ENCODE measurements at regions not wholly inside any gene's neighbourhood (a gene's known extent, or its start where the extent isn't known, plus 50 kb on each side); places are given as distances from the start of the nearest gene placed in this dataset.

GRCh38 chr1:87972811-87973210 is 644.1 kb downstream of the LMO4 start:
- no peaks in the 10 kb centered on the region for H3K4me1 ChIP-seq (ENCODE audit: control insufficient read depth, insufficient read depth, low read length, poor library complexity, severe bottlenecking)
- no peaks in the 10 kb centered on the region for H3K27me3 Mint-ChIP-seq
- H3K36me3 ChIP-seq (ENCODE audit: control insufficient read depth, insufficient read depth, low read length): no peaks in the 10 kb centered on the region
- H3K4me1 Mint-ChIP-seq: no peaks in the 10 kb centered on the region
- no peaks in the 10 kb centered on the region for H3K9me3 ChIP-seq (ENCODE audit: control insufficient read depth in 2 of 2, low read length in 2 of 2)
- no peak overlapping the region for H3K4me3 Mint-ChIP-seq
- no peaks in the 10 kb centered on the region for H3K36me3 Mint-ChIP-seq
- H3K9me3 Mint-ChIP-seq: peaks cover 0 to 1% (median 0%) of the 10 kb centered on the region in 7 donors
- H3K27ac Mint-ChIP-seq: no peak overlapping the region
- no peak overlapping the region for H3K27ac ChIP-seq (ENCODE audit: insufficient read depth, low read length, poor library complexity, severe bottlenecking)
- no peak for DNase-seq
- no peak for ATAC-seq (ENCODE audit: low read depth in 2 of 2)
- no peaks in the 10 kb centered on the region for H3K27me3 ChIP-seq (ENCODE audit: control insufficient read depth, insufficient read depth, low read length)
- H3K4me3 ChIP-seq (ENCODE audit: low read depth, low read length): no peak overlapping the region

- H3K4me3 ChIP-seq (ENCODE audit: low read depth, low read length): no peak overlapping the region
- no peaks in the 10 kb centered on the region for H3K27me3 Mint-ChIP-seq
Observed at GRCh38 chr1:87973896-87974295, 645.2 kb downstream of the LMO4 start.

GRCh38 chr1:87976316-87976715 is 647.6 kb downstream of the LMO4 start:
- H3K9me3 ChIP-seq (ENCODE audit: control insufficient read depth in 2 of 2, low read length in 2 of 2): no peaks in the 10 kb centered on the region
- Mint-ChIP-seq H3K9me3 (peaks cover 0 to under 1% (median 0%) of the 10 kb centered on the region in 7 donors), H3K4me1 (no peaks in the 10 kb centered on the region), H3K27me3 (no peaks in the 10 kb centered on the region), H3K4me3 (no peak overlapping the region), H3K36me3 (no peaks in the 10 kb centered on the region), H3K27ac (no peak overlapping the region)
- H3K27me3 ChIP-seq (ENCODE audit: control insufficient read depth, insufficient read depth, low read length): peaks cover 2% of the 10 kb centered on the region
- H3K4me1 ChIP-seq (ENCODE audit: control insufficient read depth, insufficient read depth, low read length, poor library complexity, severe bottlenecking): no peaks in the 10 kb centered on the region
- ATAC-seq (ENCODE audit: low read depth in 2 of 2): no peak
- DNase-seq: no peak
- H3K36me3 ChIP-seq (ENCODE audit: control insufficient read depth, insufficient read depth, low read length): no peaks in the 10 kb centered on the region
- H3K4me3 ChIP-seq (ENCODE audit: low read depth, low read length): no peak overlapping the region
- H3K27ac ChIP-seq (ENCODE audit: insufficient read depth, low read length, poor library complexity, severe bottlenecking): no peak overlapping the region

More at GRCh38 chr1:87973896-87974295, 645.2 kb downstream of the LMO4 start:
- H3K4me1 ChIP-seq (ENCODE audit: control insufficient read depth, insufficient read depth, low read length, poor library complexity, severe bottlenecking): no peaks in the 10 kb centered on the region
- Mint-ChIP-seq H3K36me3 (no peaks in the 10 kb centered on the region), H3K9me3 (peaks cover 0 to 1% (median 0%) of the 10 kb centered on the region in 7 donors), H3K4me1 (no peaks in the 10 kb centered on the region), H3K4me3 (no peak overlapping the region), H3K27ac (no peak overlapping the region)
- ATAC-seq (ENCODE audit: low read depth in 2 of 2): no peak
- H3K36me3 ChIP-seq (ENCODE audit: control insufficient read depth, insufficient read depth, low read length): no peaks in the 10 kb centered on the region
- no peak overlapping the region for H3K27ac ChIP-seq (ENCODE audit: insufficient read depth, low read length, poor library complexity, severe bottlenecking)
- DNase-seq: no peak
- H3K9me3 ChIP-seq (ENCODE audit: control insufficient read depth in 2 of 2, low read length in 2 of 2): no peaks in the 10 kb centered on the region
- H3K27me3 ChIP-seq (ENCODE audit: control insufficient read depth, insufficient read depth, low read length): no peaks in the 10 kb centered on the region

DNA sequence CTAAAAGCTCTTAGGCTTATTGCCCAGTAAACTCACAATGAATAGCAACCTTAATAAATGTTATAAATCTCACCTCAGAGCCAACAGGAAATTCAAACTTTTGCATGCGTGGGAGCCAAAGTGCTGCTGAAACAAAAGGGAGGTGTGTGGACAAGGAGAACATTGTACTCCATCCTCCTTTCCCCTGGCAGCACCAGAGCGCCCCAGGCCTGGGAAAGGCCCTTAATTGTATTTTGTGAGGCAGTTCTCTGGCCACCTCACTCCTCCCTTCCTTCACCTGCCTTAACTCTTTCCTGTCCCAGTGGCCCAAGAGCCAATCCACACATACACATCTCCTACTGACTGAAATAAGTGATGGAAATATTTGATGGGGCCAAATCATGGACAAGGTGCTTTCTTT is 648.5 kb downstream of the LMO4 start:
- Mint-ChIP-seq H3K27me3 (no peaks in the 10 kb centered on the region), H3K36me3 (no peaks in the 10 kb centered on the region), H3K4me3 (no peak overlapping the region), H3K27ac (no peak overlapping the region), H3K9me3 (no peaks in the 10 kb centered on the region), H3K4me1 (no peaks in the 10 kb centered on the region)
- H3K27ac ChIP-seq (ENCODE audit: insufficient read depth, low read length, poor library complexity, severe bottlenecking): no peak overlapping the region
- no peak overlapping the region for H3K4me3 ChIP-seq (ENCODE audit: low read depth, low read length)
- DNase-seq (no peak), ATAC-seq (ENCODE audit: low read depth in 2 of 2) (no peak)
- H3K4me1 ChIP-seq (ENCODE audit: control insufficient read depth, insufficient read depth, low read length, poor library complexity, severe bottlenecking): no peaks in the 10 kb centered on the region
- peaks cover 2% of the 10 kb centered on the region for H3K27me3 ChIP-seq (ENCODE audit: control insufficient read depth, insufficient read depth, low read length)
- no peaks in the 10 kb centered on the region for H3K36me3 ChIP-seq (ENCODE audit: control insufficient read depth, insufficient read depth, low read length)
- H3K9me3 ChIP-seq (ENCODE audit: control insufficient read depth in 2 of 2, low read length in 2 of 2): no peaks in the 10 kb centered on the region

DNA sequence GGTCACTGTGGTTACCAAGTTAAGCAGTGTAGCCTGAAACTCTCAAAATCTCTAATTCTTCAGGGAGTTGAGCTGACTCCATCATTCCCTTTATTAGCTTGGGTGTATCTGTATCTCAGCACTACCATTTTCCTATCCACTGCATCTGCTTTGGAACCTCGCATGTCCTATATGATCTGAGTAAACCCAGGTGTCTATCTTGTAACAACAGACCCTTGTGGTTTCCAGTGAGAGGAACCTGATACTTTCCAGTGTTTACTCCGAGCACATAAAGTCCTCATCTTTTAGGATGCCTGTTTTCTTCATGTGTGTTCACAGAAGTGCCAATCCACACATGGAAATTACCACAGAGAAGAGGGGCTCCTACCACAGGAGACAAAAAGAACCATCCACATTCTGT is 650.4 kb downstream of the LMO4 start:
- DNase-seq: no peak
- H3K9me3 ChIP-seq (ENCODE audit: control insufficient read depth in 2 of 2, low read length in 2 of 2): no peaks in the 10 kb centered on the region
- H3K4me3 ChIP-seq (ENCODE audit: low read depth, low read length): no peak overlapping the region
- no peaks in the 10 kb centered on the region for H3K36me3 ChIP-seq (ENCODE audit: control insufficient read depth, insufficient read depth, low read length)
- H3K27ac Mint-ChIP-seq: no peak overlapping the region
- no peaks in the 10 kb centered on the region for H3K27me3 Mint-ChIP-seq
- no peak for ATAC-seq (ENCODE audit: low read depth in 2 of 2)
- peaks cover 2% of the 10 kb centered on the region for H3K27me3 ChIP-seq (ENCODE audit: control insufficient read depth, insufficient read depth, low read length)
- H3K36me3 Mint-ChIP-seq: no peaks in the 10 kb centered on the region
- no peaks in the 10 kb centered on the region for H3K9me3 Mint-ChIP-seq
- no peak overlapping the region for H3K4me3 Mint-ChIP-seq
- no peaks in the 10 kb centered on the region for H3K4me1 ChIP-seq (ENCODE audit: control insufficient read depth, insufficient read depth, low read length, poor library complexity, severe bottlenecking)
- no peaks in the 10 kb centered on the region for H3K4me1 Mint-ChIP-seq
- H3K27ac ChIP-seq (ENCODE audit: insufficient read depth, low read length, poor library complexity, severe bottlenecking): no peak overlapping the region

- Mint-ChIP-seq H3K27me3 (no peaks in the 10 kb centered on the region), H3K36me3 (no peaks in the 10 kb centered on the region)
Observed at GRCh38 chr1:87980494-87980893, 651.8 kb downstream of the LMO4 start.

GRCh38 chr1:87981386-87981785 is 652.7 kb downstream of the LMO4 start:
- Histone ChIP-seq H3K36me3 (ENCODE audit: control insufficient read depth, insufficient read depth, low read length) (no peaks in the 10 kb centered on the region), H3K27ac (ENCODE audit: insufficient read depth, low read length, poor library complexity, severe bottlenecking) (no peak overlapping the region), H3K27me3 (ENCODE audit: control insufficient read depth, insufficient read depth, low read length) (peaks cover 2% of the 10 kb centered on the region), H3K4me1 (ENCODE audit: control insufficient read depth, insufficient read depth, low read length, poor library complexity, severe bottlenecking) (no peaks in the 10 kb centered on the region), H3K9me3 (ENCODE audit: control insufficient read depth in 2 of 2, low read length in 2 of 2) (no peaks in the 10 kb centered on the region), H3K4me3 (ENCODE audit: low read depth, low read length) (no peak overlapping the region)
- H3K27me3 Mint-ChIP-seq: no peaks in the 10 kb centered on the region
- H3K9me3 Mint-ChIP-seq: no peaks in the 10 kb centered on the region
- no peaks in the 10 kb centered on the region for H3K36me3 Mint-ChIP-seq
- H3K4me3 Mint-ChIP-seq: no peak overlapping the region
- ATAC-seq (ENCODE audit: low read depth in 2 of 2) (no peak), DNase-seq (no peak)
- H3K4me1 Mint-ChIP-seq: no peaks in the 10 kb centered on the region
- H3K27ac Mint-ChIP-seq: no peak overlapping the region

More at GRCh38 chr1:87980494-87980893, 651.8 kb downstream of the LMO4 start:
- Mint-ChIP-seq H3K4me3 (no peak overlapping the region), H3K27ac (no peak overlapping the region), H3K9me3 (no peaks in the 10 kb centered on the region), H3K4me1 (no peaks in the 10 kb centered on the region)
- H3K27ac ChIP-seq (ENCODE audit: insufficient read depth, low read length, poor library complexity, severe bottlenecking): no peak overlapping the region
- no peaks in the 10 kb centered on the region for H3K9me3 ChIP-seq (ENCODE audit: control insufficient read depth in 2 of 2, low read length in 2 of 2)
- peaks cover 2% of the 10 kb centered on the region for H3K27me3 ChIP-seq (ENCODE audit: control insufficient read depth, insufficient read depth, low read length)
- no peaks in the 10 kb centered on the region for H3K4me1 ChIP-seq (ENCODE audit: control insufficient read depth, insufficient read depth, low read length, poor library complexity, severe bottlenecking)
- no peak overlapping the region for H3K4me3 ChIP-seq (ENCODE audit: low read depth, low read length)
- DNase-seq (no peak), ATAC-seq (ENCODE audit: low read depth in 2 of 2) (no peak)
- H3K36me3 ChIP-seq (ENCODE audit: control insufficient read depth, insufficient read depth, low read length): no peaks in the 10 kb centered on the region

GRCh38 chr1:87981810-87982209 is 653.1 kb downstream of the LMO4 start:
- H3K27ac Mint-ChIP-seq: no peak overlapping the region
- H3K36me3 ChIP-seq (ENCODE audit: control insufficient read depth, insufficient read depth, low read length): no peaks in the 10 kb centered on the region
- no peak overlapping the region for H3K4me3 Mint-ChIP-seq
- H3K27me3 Mint-ChIP-seq: no peaks in the 10 kb centered on the region
- H3K27ac ChIP-seq (ENCODE audit: insufficient read depth, low read length, poor library complexity, severe bottlenecking): no peak overlapping the region
- no peaks in the 10 kb centered on the region for H3K4me1 ChIP-seq (ENCODE audit: control insufficient read depth, insufficient read depth, low read length, poor library complexity, severe bottlenecking)
- no peaks in the 10 kb centered on the region for H3K9me3 Mint-ChIP-seq
- DNase-seq: no peak
- ATAC-seq (ENCODE audit: low read depth in 2 of 2): no peak
- no peaks in the 10 kb centered on the region for H3K36me3 Mint-ChIP-seq
- H3K4me3 ChIP-seq (ENCODE audit: low read depth, low read length): no peak overlapping the region
- no peaks in the 10 kb centered on the region for H3K9me3 ChIP-seq (ENCODE audit: control insufficient read depth in 2 of 2, low read length in 2 of 2)
- no peaks in the 10 kb centered on the region for H3K4me1 Mint-ChIP-seq
- H3K27me3 ChIP-seq (ENCODE audit: control insufficient read depth, insufficient read depth, low read length): peaks cover 2% of the 10 kb centered on the region

Measured in CD4-positive, CD25-positive, alpha-beta regulatory T cell (primary cell).